Heart left ventricle (tissue), 16 donors: ENCODE measurements at regions not wholly inside any gene's neighbourhood (a gene's known extent, or its start where the extent isn't known, plus 50 kb on each side); places are given as distances from the start of the nearest gene placed in this dataset.

ENCODE experiments used
- ATAC-seq, 4 donors: fragments of 200-7000 bp; cut with Tn5 transposase; one replicate each; pipeline ENCODE4 v1.9.1; 2020 to 2022; ENCODE audit warnings: moderate library complexity in 4 of 4, mild to moderate bottlenecking in 3 of 4, moderate number of reproducible peaks in 1 of 4
- DNase-seq, 5 donors: peaks; one replicate each; pipeline ENCODE4 v3.0.0-alpha.2; 2020
- H3K27ac ChIP-seq, 12 donors: fragments of 200-600 bp; sonication (generic) in 4 of 12; one replicate each; pipeline versions ENCODE4 v1.5.0 to v1.8.0; 2016 to 2022; ENCODE audit warnings: mild to moderate bottlenecking in 2 of 12
- H3K27me3 ChIP-seq, 9 donors: fragments of 200-600 bp; sonication (generic) in 2 of 9; one replicate each; pipeline versions ENCODE4 v1.5.1 to v1.8.0; 2016 to 2022; ENCODE audit warnings: mild to moderate bottlenecking in 3 of 9
- H3K36me3 ChIP-seq, 9 donors: fragments of 200-600 bp; sonication (generic) in 2 of 9; one replicate each; pipeline versions ENCODE4 v1.5.0 to v1.8.0; 2018 to 2022; ENCODE audit warnings: mild to moderate bottlenecking in 2 of 9
- H3K4me1 ChIP-seq, 12 donors: fragments of 200-600 bp; sonication (generic) in 4 of 12; one replicate each; pipeline versions ENCODE4 v1.5.0 to v1.8.0; 2016 to 2022; ENCODE audit warnings: mild to moderate bottlenecking in 3 of 12
- H3K4me3 ChIP-seq, 12 donors: fragments of 200-600 bp; sonication (generic) in 4 of 12; one replicate each; pipeline versions ENCODE4 v1.5.0 to v1.8.0; 2017 to 2022; ENCODE audit warnings: mild to moderate bottlenecking in 9 of 12, moderate library complexity in 4 of 12
- H3K9me3 ChIP-seq, 12 donors: fragments of 200-600 bp; sonication (generic) in 4 of 12; one replicate each; pipeline versions ENCODE4 v1.5.0 to v1.8.0; 2016 to 2022; ENCODE audit warnings: mild to moderate bottlenecking in 1 of 12
- POLR2A ChIP-seq, 2 donors: fragments of 450-650 bp; IDR thresholded peaks; one replicate each; pipeline ENCODE4 v1.6.1; 2017; ENCODE audit warnings: antibody characterized with exemption in 2 of 2, mild to moderate bottlenecking in 2 of 2, moderate library complexity in 2 of 2
- WGBS, 4 donors: extraction: QIAGEN DNeasy Blood & Tissue Kit in 2 of 4; methylation state at CpG; one replicate each; pipeline versions ENCODE4 v1.1.5 to v1.1.7; 2013 to 2018; 5-methylcytosine and 5-hydroxymethylcytosine counted together
- intact Hi-C, 10 donors: fragments of 100-400 bp; cut with DNase I; formaldehyde crosslinking; loops; one replicate each; pipeline versions ENCODE4 v1.11.1 to v1.14.2; 2022
- TF ChIP-seq, protein P1 (sequence below), 12 donors: fragments of 200-600 bp; sonication (generic) in 4 of 12; IDR thresholded peaks; one replicate each; pipeline versions ENCODE4 v1.5.0 to v1.8.0; 2018 to 2022; ENCODE audit warnings: antibody characterized with exemption in 12 of 12, mild to moderate bottlenecking in 5 of 12
- donor health status: ischemic (EF 13 %, LVEDD 7.1; RV severe dilation, severe dysfunction).
- donor health status: healthy with polysubstance abuse.
- donor health status: DM: no; HTN: yes; CAD: no.
- donor health status: DM: no; HTN: no; CAD: no.
- donor health status: ischemic (EF 25% LVEDD 6.9; RV normal size, moderate dysfunction).
- donor health status: ischemic (EF 25% LVEDD 5.7; RV mildly dilated, moderate dysfunction).
- donor health status: healthy.
- donor health status: DM: yes; HTN: yes; CAD: no.
- donor health status: ischemic (EF 35%, LVEDD 5.7; RV mildly dilated, moderate dysfunction).
- donor health status: nonischemic (EF 11% LVEDD 7.7; RV severe dilation, severe dysfunction).
- donor health status: DM: yes; HTN: yes; CAD: no.
- donor health status: PGD.
- donor health status: ischemic (EF 29% LVEDD 5.4; RV normal size, mild dysfunction).
- donor health status: nonischemic (EF 23%, LVEDD 6.1; RV moderate dilation, normal function).

DNA sequence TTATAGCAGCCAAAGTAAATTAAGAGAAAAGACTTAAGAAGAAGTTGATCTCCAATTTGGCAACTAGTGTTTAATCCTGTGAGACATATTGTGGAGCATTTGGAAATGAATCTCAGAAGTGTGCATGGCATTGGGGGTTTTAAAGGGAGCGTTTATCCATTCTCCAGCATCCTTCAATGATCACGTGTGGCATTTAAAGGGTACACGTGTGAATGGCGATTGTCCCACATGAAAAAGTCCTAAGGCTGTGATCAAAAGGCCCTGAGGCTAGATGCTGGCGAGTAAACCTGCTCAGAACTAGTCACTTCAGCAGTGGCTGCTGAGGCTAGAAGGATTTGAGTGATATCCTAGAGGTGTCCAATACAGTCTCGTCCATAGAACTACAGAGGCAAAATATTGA lies 315.6 kb upstream of the CDH9 start:
- H3K36me3 ChIP-seq: no peaks in the 10 kb centered on the region
- H3K4me3 ChIP-seq: no peak overlapping the region
- H3K27ac ChIP-seq: no peak overlapping the region
- TF ChIP-seq, protein P1, sequence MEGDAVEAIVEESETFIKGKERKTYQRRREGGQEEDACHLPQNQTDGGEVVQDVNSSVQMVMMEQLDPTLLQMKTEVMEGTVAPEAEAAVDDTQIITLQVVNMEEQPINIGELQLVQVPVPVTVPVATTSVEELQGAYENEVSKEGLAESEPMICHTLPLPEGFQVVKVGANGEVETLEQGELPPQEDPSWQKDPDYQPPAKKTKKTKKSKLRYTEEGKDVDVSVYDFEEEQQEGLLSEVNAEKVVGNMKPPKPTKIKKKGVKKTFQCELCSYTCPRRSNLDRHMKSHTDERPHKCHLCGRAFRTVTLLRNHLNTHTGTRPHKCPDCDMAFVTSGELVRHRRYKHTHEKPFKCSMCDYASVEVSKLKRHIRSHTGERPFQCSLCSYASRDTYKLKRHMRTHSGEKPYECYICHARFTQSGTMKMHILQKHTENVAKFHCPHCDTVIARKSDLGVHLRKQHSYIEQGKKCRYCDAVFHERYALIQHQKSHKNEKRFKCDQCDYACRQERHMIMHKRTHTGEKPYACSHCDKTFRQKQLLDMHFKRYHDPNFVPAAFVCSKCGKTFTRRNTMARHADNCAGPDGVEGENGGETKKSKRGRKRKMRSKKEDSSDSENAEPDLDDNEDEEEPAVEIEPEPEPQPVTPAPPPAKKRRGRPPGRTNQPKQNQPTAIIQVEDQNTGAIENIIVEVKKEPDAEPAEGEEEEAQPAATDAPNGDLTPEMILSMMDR (IDR thresholded peaks at IDR 0.05): no peak
- no peak for TF ChIP-seq POLR2A (IDR thresholded peaks at IDR 0.05)
- H3K27me3 ChIP-seq: no peaks in the 10 kb centered on the region
- no peaks in the 10 kb centered on the region for H3K4me1 ChIP-seq
- DNase-seq (no peak), ATAC-seq (no peak)
- WGBS, 4 donors: 78 to 85% (median 81%) methylated on average over 6 of the region's 6 CpGs
- intact Hi-C loops: no loop called here
- H3K9me3 ChIP-seq: peaks cover 0 to 6% (median 0%) of the 10 kb centered on the region in 12 donors

GRCh38 chr5:27353540-27353939 lies 315.2 kb upstream of the CDH9 start:
- no peaks in the 10 kb centered on the region for H3K27me3 ChIP-seq
- H3K4me3 ChIP-seq: no peak overlapping the region
- no peak for DNase-seq
- H3K27ac ChIP-seq: no peak overlapping the region
- no peak for ATAC-seq
- intact Hi-C loops: no loop called here
- H3K36me3 ChIP-seq: no peaks in the 10 kb centered on the region
- TF ChIP-seq, protein P1 (IDR thresholded peaks at IDR 0.05): no peak
- TF ChIP-seq POLR2A (IDR thresholded peaks at IDR 0.05): no peak
- 69 to 75% (median 72%) methylated on average over 6 of the region's 6 CpGs for WGBS, 4 donors
- peaks cover 0 to 6% (median 0%) of the 10 kb centered on the region in 12 donors for H3K9me3 ChIP-seq
- no peaks in the 10 kb centered on the region for H3K4me1 ChIP-seq

GRCh38 chr5:27341342-27341741 lies 303.0 kb upstream of the CDH9 start:
- intact Hi-C loops: no loop called here
- Histone ChIP-seq H3K27me3 (no peaks in the 10 kb centered on the region), H3K4me3 (no peak overlapping the region), H3K9me3 (peaks cover 0 to 12% (median 0%) of the 10 kb centered on the region in 12 donors), H3K27ac (no peak overlapping the region), H3K36me3 (no peaks in the 10 kb centered on the region), H3K4me1 (no peaks in the 10 kb centered on the region)
- ATAC-seq (no peak), DNase-seq (no peak)
- TF ChIP-seq POLR2A (IDR thresholded peaks at IDR 0.05): no peak
- TF ChIP-seq, protein P1 (IDR thresholded peaks at IDR 0.05): no peak

- WGBS, 4 donors: 33 to 79% (median 43%) methylated on average over 1 of the region's 1 CpG
- Histone ChIP-seq H3K4me1 (no peaks in the 10 kb centered on the region), H3K27ac (no peak overlapping the region), H3K27me3 (no peaks in the 10 kb centered on the region), H3K9me3 (peaks cover 0 to 12% (median 0%) of the 10 kb centered on the region in 12 donors), H3K4me3 (no peak overlapping the region), H3K36me3 (no peaks in the 10 kb centered on the region)
- no peak for ATAC-seq
- DNase-seq: no peak
- no peak for TF ChIP-seq POLR2A (IDR thresholded peaks at IDR 0.05)
- TF ChIP-seq, protein P1 (IDR thresholded peaks at IDR 0.05): no peak
- intact Hi-C loops: no loop called here
Measured at GRCh38 chr5:27336817-27337216, 298.4 kb upstream of the CDH9 start.
